K562 (cell line): ENCODE measurements at regions not wholly inside any gene's neighbourhood (a gene's known extent, or its start where the extent isn't known, plus 50 kb on each side); places are given as distances from the start of the nearest gene placed in this dataset.

Source experiments
- ATAC-seq: fragments of 200-7000 bp; cut with Tn5 transposase; 3 replicates; pipeline ENCODE4 v1.9.1; 2020; ENCODE audit warnings: moderate library complexity
- BruUV-seq: library from RNA; stranded (reverse); fragments of 400-500 nt; replicated peaks from 2 replicates; lab custom pipeline; 2021; lab: Mats Ljungman, UMichigan
- CTCF ChIA-PET: fragments of 300-600 bp; formaldehyde crosslinking; extraction: SDS; loops from one replicate; lab custom pipeline; 2021; ENCODE audit warnings: low intra/inter-chr PET ratio; lab: Yijun Ruan, JAX
- POLR2A ChIA-PET: fragments of 300-600, 350-650 bp; sonication (Branson Sonifier 250); formaldehyde crosslinking; extraction: SDS; loops from one replicate; lab custom pipeline; 2021; ENCODE audit warnings: antibody characterized with exemption, inconsistent platforms; lab: Yijun Ruan, JAX
- DNase-seq, 4 experiments: peaks; one replicate each; pipeline versions ENCODE4 v3.0.0 to v3.0.0-alpha.2; 2011 to 2018; ENCODE audit warnings: low spot score in 3 of 4, mixed read lengths in 3 of 4; ENCODE audit errors: extremely low read depth in 1 of 4
- FAIRE-seq: peaks from 2 replicates; lab custom pipeline; 2011; peaks lifted over from hg19 to GRCh38; lab: Jason Lieb, UNC
- H2AFZ ChIP-seq: 2 replicates; pipeline ENCODE4 v1.6.0; 2011; ENCODE audit warnings: low read depth, low read length, control low read depth, inconsistent platforms
- H3K27ac ChIP-seq: fragments of 200-600 bp; 3 replicates; pipeline ENCODE4 v1.8.0; 2011; ENCODE audit warnings: low read depth, mild to moderate bottlenecking, control low read depth, inconsistent platforms, low read length, moderate library complexity, mixed read lengths; ENCODE audit errors: extremely low read depth
- H3K27me3 ChIP-seq, 2 experiments: fragments of 300-600 bp in 1 of 2; 2 replicates in 1 of 2; 3 replicates in 1 of 2; pipeline versions ENCODE4 v1.6.0 to v1.8.0; 2011; ENCODE audit warnings: inconsistent platforms in 2 of 2, low read length in 2 of 2, mild to moderate bottlenecking in 1 of 2, mixed read lengths in 1 of 2, moderate library complexity in 1 of 2; ENCODE audit not compliant: control insufficient read depth in 2 of 2, insufficient read depth in 2 of 2
- H3K36me3 ChIP-seq: fragments of 300-600 bp; 3 replicates; pipeline ENCODE4 v1.8.0; 2011; ENCODE audit warnings: mild to moderate bottlenecking, low read length, inconsistent platforms; ENCODE audit not compliant: control insufficient read depth, insufficient read depth
- H3K4me1 ChIP-seq, 2 experiments: fragments of 200-600 bp in 1 of 2; replicated peaks in 1 of 2; 2 replicates in 1 of 2; 3 replicates in 1 of 2; pipeline versions ENCODE4 v1.5.1 to v1.8.0; 2011; ENCODE audit warnings: inconsistent platforms in 2 of 2, low read length in 2 of 2, mild to moderate bottlenecking in 1 of 2, mixed read lengths in 1 of 2, moderate library complexity in 1 of 2; ENCODE audit not compliant: control insufficient read depth in 2 of 2, insufficient read depth in 2 of 2
- H3K4me2 ChIP-seq: 2 replicates; pipeline ENCODE4 v1.6.1; 2011; ENCODE audit warnings: low read length, control low read depth, inconsistent platforms, mixed read lengths; ENCODE audit not compliant: insufficient read depth
- H3K4me3 ChIP-seq: fragments of 200-600 bp; sonication (generic), shearing (Covaris generic); 2 replicates; pipeline ENCODE4 v1.5.1; 2016; ENCODE audit warnings: control low read depth, inconsistent platforms
- H3K79me2 ChIP-seq: fragments of 200-600 bp; 3 replicates; pipeline ENCODE4 v1.8.0; 2011; ENCODE audit warnings: low read length, inconsistent platforms; ENCODE audit not compliant: control insufficient read depth, insufficient read depth
- H3K9ac ChIP-seq, 2 experiments: 2 replicates each; pipeline versions ENCODE4 v1.6.0 to v1.6.1; 2011; ENCODE audit warnings: low read depth in 2 of 2, low read length in 2 of 2, control low read depth in 1 of 2, inconsistent platforms in 1 of 2, mild to moderate bottlenecking in 1 of 2, mixed read lengths in 1 of 2; ENCODE audit not compliant: insufficient read depth in 1 of 2
- H3K9me1 ChIP-seq: one replicate; pipeline ENCODE4 v1.6.0; 2011; ENCODE audit warnings: inconsistent platforms, mild to moderate bottlenecking, low read length, moderate library complexity; ENCODE audit not compliant: control insufficient read depth, insufficient read depth
- H3K9me3 ChIP-seq: replicated peaks from 2 replicates; pipeline ENCODE4 v1.5.1; 2011; ENCODE audit warnings: low read depth, low read length, inconsistent platforms; ENCODE audit not compliant: control insufficient read depth, insufficient read depth
- H4K20me1 ChIP-seq: replicated peaks from 2 replicates; pipeline ENCODE4 v1.6.1; 2011; ENCODE audit warnings: low read length, inconsistent platforms, mixed read lengths; ENCODE audit not compliant: control insufficient read depth, insufficient read depth
- ADNP ChIP-seq: fragments of 200-800 bp; sonication (Bioruptor generic); IDR thresholded peaks from 2 replicates; pipeline ENCODE4 v1.6.1; 2016; ENCODE audit warnings: missing genetic modification characterization, missing compliant biosample characterization
- BRF1 ChIP-seq: IDR thresholded peaks from 3 replicates; pipeline ENCODE4 v1.6.1; 2011; ENCODE audit warnings: borderline replicate concordance, mild to moderate bottlenecking; ENCODE audit not compliant: insufficient read length; ENCODE audit errors: extremely low read depth
- CBX1 ChIP-seq: sonication (generic); IDR thresholded peaks from 2 replicates; pipeline ENCODE4 v1.6.1; 2016; ENCODE audit warnings: antibody characterized with exemption, low read depth, mild to moderate bottlenecking
- FOXK2 ChIP-seq, 2 experiments: fragments of 450-650 bp; IDR thresholded peaks in 1 of 2; conservative IDR thresholded peaks in 1 of 2; 2 replicates each; pipeline ENCODE4 v1.6.1; 2016; ENCODE audit warnings: low read depth in 2 of 2, mild to moderate bottlenecking in 1 of 2
- HDAC2 ChIP-seq: fragments of 450-650 bp; IDR thresholded peaks from 2 replicates; pipeline ENCODE4 v1.6.1; 2016; ENCODE audit warnings: mild to moderate bottlenecking
- IRF2 ChIP-seq: sonication (generic); formaldehyde crosslinking; IDR thresholded peaks from 2 replicates; pipeline ENCODE4 v1.8.1; 2022; ENCODE audit warnings: mild to moderate bottlenecking, missing genetic modification reagents
- JUND ChIP-seq, 2 experiments: IDR thresholded peaks; 2 replicates in 1 of 2; 3 replicates in 1 of 2; pipeline ENCODE4 v1.6.1; 2011; ENCODE audit warnings: borderline replicate concordance in 2 of 2, low read depth in 2 of 2, low read length in 2 of 2, improper control_type of control experiment in 1 of 2, missing biosample characterization in 1 of 2, missing genetic modification characterization in 1 of 2, missing genetic modification reagents in 1 of 2
- NFIC ChIP-seq: fragments of 450-650 bp; IDR thresholded peaks from 2 replicates; pipeline ENCODE4 v1.6.1; 2017; ENCODE audit warnings: mild to moderate bottlenecking, inconsistent platforms
- NR4A1 ChIP-seq, 2 experiments: fragments of 250-450 bp in 1 of 2; fragments of 450-650 bp in 1 of 2; sonication (Bioruptor Pico) in 1 of 2; IDR thresholded peaks; 2 replicates each; pipeline versions ENCODE4 v1.4.0 to v1.6.1; 2016 to 2020; ENCODE audit warnings: mild to moderate bottlenecking in 2 of 2, missing compliant biosample characterization in 1 of 2, missing genetic modification characterization in 1 of 2, moderate library complexity in 1 of 2
- RBM22 ChIP-seq: fragments of 200-400 bp; formaldehyde crosslinking; IDR thresholded peaks from 2 replicates; pipeline ENCODE4 v1.6.1; 2018; ENCODE audit warnings: low read length, low read depth; ENCODE audit not compliant: poor library complexity, severe bottlenecking
- TCF7 ChIP-seq: sonication (generic); IDR thresholded peaks from 2 replicates; pipeline ENCODE4 v1.6.1; 2016; ENCODE audit warnings: antibody characterized with exemption, borderline replicate concordance
- ZNF253 ChIP-seq: fragments of 250-450 bp; sonication (Bioruptor Pico); conservative IDR thresholded peaks from 2 replicates; pipeline ENCODE4 v1.6.1; 2021; ENCODE audit warnings: mild to moderate bottlenecking
- ZNF354B ChIP-seq: fragments of 250-450 bp; sonication (Bioruptor Pico); IDR thresholded peaks from 2 replicates; pipeline ENCODE4 v1.4.0; 2020
- ZNF431 ChIP-seq: sonication (generic); formaldehyde crosslinking; IDR thresholded peaks from 2 replicates; pipeline ENCODE4 v1.8.0; 2022; ENCODE audit warnings: mild to moderate bottlenecking, missing genetic modification reagents
- ZNF436 ChIP-seq: fragments of 250-450, 450-650 bp; sonication (Bioruptor Pico); formaldehyde crosslinking; IDR thresholded peaks from 2 replicates; pipeline ENCODE4 v1.7.0; 2020; ENCODE audit warnings: mild to moderate bottlenecking
- ZNF79 ChIP-seq: fragments of 250-450 bp; sonication (Bioruptor Pico); IDR thresholded peaks from 2 replicates; pipeline ENCODE4 v1.4.0; 2020; ENCODE audit warnings: low read depth, mild to moderate bottlenecking, moderate library complexity
- WGBS: fragments of 100-300 bp; shearing (Covaris generic); methylation state at CpG from one replicate; pipeline ENCODE4 v1.1.6; 2016; ENCODE audit warnings: low coverage, mixed read lengths; ENCODE audit not compliant: insufficient coverage; ENCODE audit errors: missing lambda C conversion rate; 5-methylcytosine and 5-hydroxymethylcytosine counted together
- in situ Hi-C: fragments of 300-500 bp; cut with MboI; formaldehyde crosslinking; loops from 4 replicates; pipeline ENCODE4 v1.15.0; 2018; ENCODE audit warnings: inconsistent platforms, mixed read lengths
- intact Hi-C: fragments of 100-400 bp; cut with micrococcal nuclease; formaldehyde crosslinking; loops from 2 replicates; pipeline ENCODE4 v1.14.2; 2022
- TF ChIP-seq, protein P1 (sequence below), 2 experiments: fragments of 450-650 bp; IDR thresholded peaks; 2 replicates each; pipeline ENCODE4 v1.6.1; 2016; ENCODE audit warnings: mild to moderate bottlenecking in 2 of 2, borderline replicate concordance in 1 of 2, low read depth in 1 of 2, moderate library complexity in 1 of 2

DNA sequence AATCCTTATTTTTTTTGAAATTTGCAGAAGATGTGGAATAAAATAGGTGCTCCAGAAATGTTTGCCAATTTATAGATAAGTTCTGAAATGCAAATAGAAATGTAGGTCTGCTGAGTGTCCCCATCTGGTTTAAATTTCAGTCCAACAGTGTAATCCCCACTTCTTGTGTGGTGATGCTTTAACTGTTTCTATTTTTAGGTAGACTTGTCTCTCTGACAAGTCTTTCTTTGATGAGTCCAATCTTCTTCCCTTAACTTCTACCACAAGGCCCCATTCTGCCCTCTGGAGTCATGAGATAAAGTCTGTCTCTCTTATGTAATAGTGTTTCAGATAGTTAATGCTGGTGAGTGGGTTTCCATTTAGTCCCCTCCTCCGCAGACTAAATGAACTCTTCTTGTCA, 390.4 kb downstream of the RFC3 start:
- ChIA-PET CTCF (no interaction called here), POLR2A (no interaction called here)
- Histone ChIP-seq H3K4me1 (no peaks in the 10 kb centered on the region), H3K9me3 (no peaks in the 10 kb centered on the region), H3K27me3 (no peaks in the 10 kb centered on the region), H3K9me1 (no peaks in the 10 kb centered on the region), H3K9ac (no peak overlapping the region), H4K20me1 (no peaks in the 10 kb centered on the region), H3K4me3 (no peak overlapping the region), H3K4me2 (no peak overlapping the region), H3K27ac (no peak overlapping the region), H3K36me3 (no peaks in the 10 kb centered on the region), H2AFZ (no peak overlapping the region), H3K79me2 (no peaks in the 10 kb centered on the region)
- DNase-seq (no peak), ATAC-seq (no peak), FAIRE-seq (no peak)
- in situ Hi-C loops, result no loop called here
- WGBS, result 0% methylated on average over 1 of the region's 1 CpG
- intact Hi-C loops, result no loop called here
- BruUV-seq, result no TSS peak
- TF ChIP-seq IRF2 (CRISPR knock-in tag) (no peak), ZNF431 (CRISPR knock-in tag) (no peak), NR4A1 (CRISPR knock-in tag; IDR thresholded peaks at IDR 0.05) (no peak), NR4A1 (tag; IDR thresholded peaks at IDR 0.05) (no peak), BRF1 (no peak), ZNF79 (CRISPR knock-in tag) (no peak), TCF7 (no peak), HDAC2 (no peak), ADNP (tag) (no peak), JUND (IDR thresholded peaks at IDR 0.05; ENCODE audit: borderline replicate concordance, low read depth, low read length) (no peak), JUND (tag; IDR thresholded peaks at IDR 0.05; ENCODE audit: borderline replicate concordance, low read depth, low read length) (no peak), NFIC (no peak), ZNF253 (CRISPR knock-in tag) (no peak), RBM22 (no peak), FOXK2 (conservative IDR thresholded peaks at IDR 0.05 in 1 of 2, IDR thresholded peaks at IDR 0.05 in 1 of 2; ENCODE audit: low read depth in 2 of 2) (no peak), ZNF436 (CRISPR knock-in tag) (no peak), CBX1 (no peak), ZNF354B (CRISPR knock-in tag) (no peak)
- TF ChIP-seq, protein P1, sequence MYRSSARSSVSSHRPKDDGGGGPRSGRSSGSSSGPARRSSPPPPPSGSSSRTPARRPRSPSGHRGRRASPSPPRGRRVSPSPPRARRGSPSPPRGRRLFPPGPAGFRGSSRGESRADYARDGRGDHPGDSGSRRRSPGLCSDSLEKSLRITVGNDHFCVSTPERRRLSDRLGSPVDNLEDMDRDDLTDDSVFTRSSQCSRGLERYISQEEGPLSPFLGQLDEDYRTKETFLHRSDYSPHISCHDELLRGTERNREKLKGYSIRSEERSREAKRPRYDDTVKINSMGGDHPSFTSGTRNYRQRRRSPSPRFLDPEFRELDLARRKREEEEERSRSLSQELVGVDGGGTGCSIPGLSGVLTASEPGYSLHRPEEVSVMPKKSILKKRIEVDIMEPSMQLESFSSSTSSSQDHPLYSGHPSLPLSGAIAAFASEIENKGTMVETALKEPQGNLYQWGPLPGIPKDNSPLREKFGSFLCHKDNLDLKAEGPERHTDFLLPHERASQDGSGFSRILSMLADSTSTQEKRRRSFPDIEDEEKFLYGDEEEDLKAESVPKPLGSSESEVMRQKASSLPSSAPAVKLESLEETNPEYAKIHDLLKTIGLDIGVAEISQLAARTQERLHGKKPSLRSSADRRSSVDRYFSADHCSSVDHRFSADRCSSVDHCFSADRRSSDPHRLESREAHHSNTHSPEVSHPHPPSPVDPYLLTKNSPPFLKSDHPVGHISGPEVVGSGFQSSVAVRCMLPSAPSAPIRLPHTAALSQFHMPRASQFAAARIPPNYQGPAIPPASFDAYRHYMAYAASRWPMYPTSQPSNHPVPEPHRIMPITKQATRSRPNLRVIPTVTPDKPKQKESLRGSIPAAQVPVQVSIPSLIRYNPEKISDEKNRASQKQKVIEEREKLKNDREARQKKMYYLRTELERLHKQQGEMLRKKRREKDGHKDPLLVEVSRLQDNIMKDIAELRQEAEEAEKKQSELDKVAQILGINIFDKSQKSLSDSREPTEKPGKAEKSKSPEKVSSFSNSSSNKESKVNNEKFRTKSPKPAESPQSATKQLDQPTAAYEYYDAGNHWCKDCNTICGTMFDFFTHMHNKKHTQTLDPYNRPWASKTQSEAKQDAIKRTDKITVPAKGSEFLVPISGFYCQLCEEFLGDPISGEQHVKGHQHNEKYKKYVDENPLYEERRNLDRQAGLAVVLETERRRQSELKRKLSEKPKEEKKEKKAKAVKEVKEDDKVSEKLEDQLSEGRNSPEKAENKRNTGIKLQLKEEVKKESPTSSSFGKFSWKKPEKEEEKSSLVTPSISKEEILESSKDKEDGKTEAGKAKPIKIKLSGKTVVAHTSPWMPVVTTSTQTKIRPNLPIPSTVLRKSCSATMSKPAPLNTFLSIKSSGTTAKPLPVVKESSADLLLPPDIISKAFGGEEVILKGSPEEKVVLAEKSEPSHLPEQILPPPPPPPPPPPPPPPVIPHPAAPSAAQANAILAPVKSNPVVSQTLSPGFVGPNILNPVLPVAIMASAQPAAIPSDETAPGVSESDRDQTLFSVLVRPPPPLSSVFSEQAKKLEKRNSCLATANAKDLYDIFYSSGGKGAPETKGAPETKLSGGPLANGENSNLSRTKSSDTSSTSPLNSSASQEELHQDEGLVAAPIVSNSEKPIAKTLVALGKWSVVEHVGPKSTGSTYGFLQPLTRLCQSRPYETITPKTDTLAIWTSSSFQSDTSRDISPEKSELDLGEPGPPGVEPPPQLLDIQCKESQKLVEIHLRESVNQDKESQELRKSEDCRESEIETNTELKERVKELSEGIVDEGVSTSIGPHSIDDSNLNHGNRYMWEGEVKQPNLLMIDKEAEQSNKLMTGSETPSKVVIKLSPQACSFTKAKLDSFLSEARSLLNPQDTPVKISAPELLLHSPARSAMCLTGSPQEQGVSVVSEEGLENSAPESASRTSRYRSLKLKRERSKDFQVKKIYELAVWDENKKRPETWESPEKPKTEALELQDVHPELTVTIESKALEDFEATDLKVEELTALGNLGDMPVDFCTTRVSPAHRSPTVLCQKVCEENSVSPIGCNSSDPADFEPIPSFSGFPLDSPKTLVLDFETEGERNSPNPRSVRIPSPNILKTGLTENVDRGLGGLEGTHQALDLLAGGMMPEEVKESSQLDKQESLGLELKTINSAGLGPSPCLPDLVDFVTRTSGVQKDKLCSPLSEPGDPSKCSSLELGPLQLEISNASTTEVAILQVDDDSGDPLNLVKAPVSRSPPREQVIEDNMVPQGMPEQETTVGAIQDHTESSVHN (IDR thresholded peaks at IDR 0.05; ENCODE audit: borderline replicate concordance in 1 of 2, low read depth in 1 of 2), result no peak
